Loucy (cell line): ENCODE measurements at regions not wholly inside any gene's neighbourhood (a gene's known extent, or its start where the extent isn't known, plus 50 kb on each side); places are given as distances from the start of the nearest gene placed in this dataset.

Experiments
- H2AFZ ChIP-seq: fragments of 200-600 bp; sonication (generic); 2 replicates; pipeline ENCODE4 v1.6.0; 2016; ENCODE audit warnings: antibody characterized with exemption, mild to moderate bottlenecking, low read length, moderate library complexity
- H3F3A ChIP-seq: fragments of 200-600 bp; 2 replicates; pipeline ENCODE4 v1.6.0; 2016; ENCODE audit warnings: antibody characterized with exemption, low read depth, mild to moderate bottlenecking
- H3K27me3 ChIP-seq: fragments of 200-600 bp; sonication (generic); 2 replicates; pipeline ENCODE4 v1.6.1; 2014; ENCODE audit warnings: low read length, mild to moderate bottlenecking; ENCODE audit not compliant: insufficient read depth, poor library complexity, severe bottlenecking
- H3K36me3 ChIP-seq: fragments of 200-600 bp; sonication (generic); 2 replicates; pipeline ENCODE4 v1.6.1; 2016; ENCODE audit warnings: low read length; ENCODE audit not compliant: insufficient read depth
- H3K4me1 ChIP-seq: fragments of 200-600 bp; sonication (generic); 2 replicates; pipeline ENCODE4 v1.5.1; 2014; ENCODE audit warnings: low read length, mild to moderate bottlenecking; ENCODE audit not compliant: insufficient read depth, poor library complexity, severe bottlenecking
- H3K4me2 ChIP-seq: fragments of 200-600 bp; sonication (generic); 2 replicates; pipeline ENCODE4 v1.6.0; 2014; ENCODE audit warnings: antibody characterized with exemption, low read length, low read depth, mild to moderate bottlenecking; ENCODE audit not compliant: poor library complexity, severe bottlenecking
- H3K4me3 ChIP-seq: fragments of 200-600 bp; sonication (generic); 2 replicates; pipeline ENCODE4 v1.5.1; 2014; ENCODE audit warnings: low read length, mild to moderate bottlenecking, mixed read lengths; ENCODE audit not compliant: poor library complexity, severe bottlenecking
- H3K79me2 ChIP-seq: fragments of 200-600 bp; sonication (generic); 2 replicates; pipeline ENCODE4 v1.6.1; 2014; ENCODE audit warnings: low read length; ENCODE audit not compliant: insufficient read depth
- H3K9ac ChIP-seq: fragments of 200-600 bp; sonication (generic); 2 replicates; pipeline ENCODE4 v1.6.0; 2014; ENCODE audit warnings: mild to moderate bottlenecking, low read depth, low read length, moderate library complexity; ENCODE audit not compliant: poor library complexity, severe bottlenecking
- H3K9me2 ChIP-seq: fragments of 200-600 bp; sonication (generic); replicated peaks from 2 replicates; pipeline ENCODE4 v1.6.1; 2016; ENCODE audit warnings: low read depth, low read length, mixed read lengths
- H3K9me3 ChIP-seq: fragments of 200-600 bp; sonication (generic); 2 replicates; pipeline ENCODE4 v1.6.1; 2014; ENCODE audit warnings: mild to moderate bottlenecking, antibody characterized with exemption, low read length, low read depth; ENCODE audit not compliant: insufficient read depth
- H4K20me1 ChIP-seq: fragments of 200-600 bp; sonication (generic); 2 replicates; pipeline ENCODE4 v1.6.0; 2014; ENCODE audit warnings: antibody characterized with exemption, low read length, mild to moderate bottlenecking; ENCODE audit not compliant: insufficient read depth, poor library complexity, severe bottlenecking
- CTCF ChIP-seq: fragments of 200-600 bp; sonication (generic); conservative IDR thresholded peaks from 2 replicates; pipeline ENCODE4 v1.5.1; 2014; ENCODE audit warnings: mild to moderate bottlenecking, antibody characterized with exemption, low read length
- EZH2phosphoT487 ChIP-seq: fragments of 200-600 bp; IDR thresholded peaks from 2 replicates; pipeline ENCODE4 v1.6.1; 2018; ENCODE audit warnings: antibody characterized with exemption, mild to moderate bottlenecking, moderate library complexity, borderline replicate concordance

- Histone ChIP-seq H3K9ac (no peak overlapping the region), H3K79me2 (no peaks in the 10 kb centered on the region), H3F3A (no peaks in the 10 kb centered on the region), H3K4me2 (no peak overlapping the region), H4K20me1 (no peaks in the 10 kb centered on the region), H2AFZ (no peak overlapping the region), H3K9me2 (no peaks in the 10 kb centered on the region; the same call in 1 of the 2 replicates), H3K4me3 (no peak overlapping the region), H3K36me3 (no peaks in the 10 kb centered on the region), H3K27me3 (no peaks in the 10 kb centered on the region), H3K9me3 (no peaks in the 10 kb centered on the region), H3K4me1 (no peaks in the 10 kb centered on the region)
- TF ChIP-seq CTCF (no peak), EZH2phosphoT487 (no peak)
These were observed 254.9 kb downstream of the TJP1 start for GRCh38 chr15:29567336-29567735.

GRCh38 chr15:29566914-29567313 lies 255.4 kb downstream of the TJP1 start:
- Histone ChIP-seq H2AFZ (no peak overlapping the region), H3F3A (no peaks in the 10 kb centered on the region), H3K27me3 (no peaks in the 10 kb centered on the region), H4K20me1 (no peaks in the 10 kb centered on the region), H3K36me3 (no peaks in the 10 kb centered on the region), H3K4me2 (no peak overlapping the region), H3K79me2 (no peaks in the 10 kb centered on the region), H3K9me3 (no peaks in the 10 kb centered on the region), H3K9ac (no peak overlapping the region), H3K4me1 (no peaks in the 10 kb centered on the region), H3K9me2 (no peaks in the 10 kb centered on the region; the same call in 1 of the 2 replicates), H3K4me3 (no peak overlapping the region)
- TF ChIP-seq CTCF, result no peak
- TF ChIP-seq EZH2phosphoT487, result no peak

GRCh38 chr15:29563112-29563511 lies 259.2 kb downstream of the TJP1 start:
- H3K9me3 ChIP-seq, result no peaks in the 10 kb centered on the region
- no peaks in the 10 kb centered on the region for H3K79me2 ChIP-seq
- H3K9ac ChIP-seq, result no peak overlapping the region
- no peak overlapping the region for H3K4me2 ChIP-seq
- H4K20me1 ChIP-seq, result no peaks in the 10 kb centered on the region
- H2AFZ ChIP-seq, result no peak overlapping the region
- H3K4me3 ChIP-seq, result no peak overlapping the region
- H3K36me3 ChIP-seq, result no peaks in the 10 kb centered on the region
- H3F3A ChIP-seq, result no peaks in the 10 kb centered on the region
- no peaks in the 10 kb centered on the region for H3K4me1 ChIP-seq
- H3K9me2 ChIP-seq, result no peaks in the 10 kb centered on the region; the same call in 1 of the 2 replicates
- TF ChIP-seq CTCF (no peak), EZH2phosphoT487 (no peak)
- H3K27me3 ChIP-seq, result no peaks in the 10 kb centered on the region
